Left colon (tissue), 2 donors: ENCODE measurements at regions not wholly inside any gene's neighbourhood (a gene's known extent, or its start where the extent isn't known, plus 50 kb on each side); places are given as distances from the start of the nearest gene placed in this dataset.

Source experiments
- ATAC-seq: fragments of 200-7000 bp; cut with Tn5 transposase; one replicate; pipeline ENCODE4 v1.9.1; 2020; ENCODE audit warnings: mild to moderate bottlenecking, moderate library complexity
- DNase-seq, 2 donors: peaks; one replicate each; pipeline ENCODE4 v3.0.0-alpha.2; 2020
- intact Hi-C, 2 donors: fragments of 100-400 bp; cut with DNase I in 1 of 2; cut with micrococcal nuclease in 1 of 2; formaldehyde crosslinking; loops; one replicate each; pipeline versions ENCODE4 v1.11.2 to v1.14.0; 2022; cut with DNase I, micrococcal nuclease
- donor health status: DM: no; HTN: no; CAD: no.
- donor health status: DM: yes; HTN: yes; CAD: no.

DNA sequence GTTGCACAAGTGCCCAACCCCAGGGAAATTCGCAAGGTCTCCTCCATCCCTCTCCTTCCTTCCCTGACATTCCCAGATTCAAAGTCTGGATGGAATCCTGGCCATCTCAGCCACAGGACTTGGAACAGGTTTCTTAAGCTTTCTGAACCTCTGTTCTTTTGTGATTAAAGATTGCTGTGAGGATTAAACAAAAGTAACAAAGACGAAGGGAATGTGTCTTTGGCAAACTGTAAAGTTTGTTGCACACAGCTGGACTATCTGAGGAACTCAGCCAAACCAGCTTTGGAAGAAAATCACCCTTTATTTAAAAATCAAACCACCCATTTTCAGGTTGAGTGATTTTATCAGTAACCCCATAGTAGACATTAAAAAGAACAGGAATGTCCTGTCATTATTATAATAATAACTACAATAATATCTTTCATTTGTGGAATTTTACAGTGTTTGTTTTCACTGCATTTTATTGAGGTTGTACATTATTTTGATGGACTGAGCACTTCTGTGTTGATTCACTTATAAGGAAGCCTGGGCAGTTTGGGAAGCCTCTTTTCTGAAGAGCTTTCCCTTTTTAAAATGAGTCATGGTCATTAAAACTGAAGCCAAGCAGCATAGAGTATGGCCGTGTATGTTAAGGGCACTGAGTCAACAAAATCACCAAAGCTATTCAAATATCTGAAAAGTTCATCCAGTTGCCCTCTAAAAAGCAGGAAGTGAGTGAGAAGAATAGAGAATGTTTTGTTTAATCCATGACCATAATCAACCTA, 310.2 kb downstream of the AGTPBP1 start:
- intact Hi-C loops: no loop called here
- DNase-seq: no peak
- ATAC-seq: peak; percentile 52

DNA sequence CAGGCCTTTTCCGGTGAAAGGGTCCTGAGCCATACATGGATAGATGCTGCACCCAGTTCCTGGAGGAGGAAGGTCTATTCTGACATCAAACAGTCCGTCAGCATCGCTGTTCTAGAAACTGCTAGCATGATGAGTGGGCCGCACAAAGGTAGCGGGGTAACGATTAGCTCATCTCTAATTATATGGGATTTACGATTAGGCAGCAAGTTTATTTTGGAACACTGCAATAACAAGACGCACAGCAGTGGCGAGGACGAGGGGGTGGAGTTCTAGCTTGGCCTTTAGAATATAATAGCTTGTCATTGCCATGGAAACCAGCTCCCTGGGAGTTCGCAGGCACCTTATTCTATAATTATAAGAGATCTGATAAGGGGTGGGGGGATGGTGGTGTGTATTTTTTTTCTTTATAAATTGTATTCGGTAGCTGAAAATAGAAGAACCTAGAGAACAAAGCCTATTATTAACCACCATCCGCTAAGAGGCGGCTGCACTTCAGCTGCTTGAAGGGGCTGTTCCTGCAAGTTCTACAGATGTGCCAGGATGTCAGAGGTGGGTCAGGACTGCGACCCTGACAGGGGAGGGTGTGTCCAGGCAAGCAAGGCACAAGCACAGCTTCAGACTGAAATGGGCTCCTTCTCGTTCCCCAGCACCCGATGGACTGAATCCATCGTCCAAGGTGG, 311.0 kb downstream of the AGTPBP1 start:
- intact Hi-C loops: no loop called here
- no peak for ATAC-seq
- no peak for DNase-seq

DNA sequence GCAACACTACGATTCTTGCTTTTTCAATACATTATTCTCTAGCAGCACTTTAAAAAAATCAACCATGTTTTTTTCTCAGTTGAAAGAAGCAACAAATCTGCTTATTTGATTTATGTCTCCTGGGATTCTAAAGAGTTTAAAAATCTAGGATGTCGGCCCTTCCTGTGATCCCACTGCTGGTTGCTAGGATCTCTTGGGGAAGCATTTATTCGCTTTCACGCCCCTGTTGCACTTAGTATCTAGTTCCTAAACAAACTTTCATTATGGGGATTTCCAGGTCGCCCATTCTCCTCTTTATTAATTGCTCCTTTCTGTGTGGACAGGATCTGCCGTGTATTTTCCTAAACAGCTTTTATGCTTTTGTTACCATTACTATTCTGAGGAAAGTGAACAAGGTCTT, 313.5 kb downstream of the AGTPBP1 start:
- DNase-seq: no peak
- intact Hi-C loops: no loop called here

DNA sequence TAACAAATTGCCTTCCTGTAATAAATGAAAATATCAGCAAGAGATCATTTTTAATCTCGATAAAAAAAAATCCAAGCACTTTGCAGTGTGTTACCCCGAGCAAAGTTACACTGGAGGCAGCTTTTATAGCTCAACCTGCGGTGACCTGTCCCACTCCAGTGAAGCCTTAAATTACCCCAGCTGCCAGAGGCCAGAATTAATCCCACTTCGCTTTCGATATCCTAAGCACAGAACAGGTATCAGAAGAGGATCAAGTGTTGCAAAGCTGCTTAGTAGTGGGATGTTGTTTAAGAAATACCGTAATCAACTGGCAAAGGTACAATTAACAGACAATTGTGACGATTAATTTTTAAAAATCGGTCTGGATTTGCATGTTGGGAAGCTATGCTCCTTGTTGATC, 314.0 kb downstream of the AGTPBP1 start:
- ATAC-seq: no peak
- no peak for DNase-seq
- intact Hi-C loops: no loop called here

More for the DNA sequence above, 313.5 kb downstream of the AGTPBP1 start:
- no peak for ATAC-seq

DNA sequence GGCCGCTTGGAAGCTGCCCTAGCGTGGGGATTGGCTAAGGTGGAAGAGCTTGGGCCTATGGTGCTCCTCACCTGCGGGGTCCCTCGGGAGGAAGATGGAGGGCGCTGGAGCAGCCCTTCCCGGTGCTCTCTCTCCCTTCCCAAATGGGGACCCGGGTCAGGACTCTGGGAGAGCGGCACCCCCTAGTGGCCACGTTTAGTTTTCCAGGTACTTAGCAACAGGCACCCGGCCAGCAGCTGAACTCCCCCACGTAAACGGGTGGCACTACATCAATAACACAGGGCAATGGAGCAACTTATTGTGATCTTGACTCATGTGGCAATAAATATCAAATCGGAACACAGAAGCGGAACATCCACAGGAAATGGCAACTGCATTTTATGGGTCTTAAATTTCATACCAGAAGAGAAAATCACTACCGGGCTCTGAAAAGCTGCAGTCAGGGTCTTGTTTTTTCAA, 316.6 kb downstream of the AGTPBP1 start:
- ATAC-seq: peak; percentile 62
- intact Hi-C loops: no loop called here
- DNase-seq: peak; percentile 34 to 69

DNA sequence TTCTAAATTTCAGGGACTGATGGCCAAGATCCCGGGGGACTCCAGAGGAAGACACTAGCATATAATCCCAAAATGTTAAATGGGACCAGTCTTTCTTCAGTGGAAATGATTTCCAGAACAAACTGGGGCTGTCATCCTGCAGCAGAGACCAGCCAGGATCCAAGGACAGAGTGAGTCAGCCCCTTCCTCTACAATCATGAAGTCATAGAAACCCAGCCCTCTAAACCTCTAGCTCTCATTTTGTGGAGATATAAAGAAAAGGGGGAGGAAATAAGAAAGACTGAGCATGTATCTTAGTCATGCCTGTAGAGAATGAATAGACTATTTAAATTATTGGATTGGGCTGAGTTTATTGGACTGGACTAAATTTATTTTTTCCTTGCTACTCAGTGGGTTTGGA, 318.3 kb downstream of the AGTPBP1 start:
- ATAC-seq (no peak), DNase-seq (no peak)

DNA sequence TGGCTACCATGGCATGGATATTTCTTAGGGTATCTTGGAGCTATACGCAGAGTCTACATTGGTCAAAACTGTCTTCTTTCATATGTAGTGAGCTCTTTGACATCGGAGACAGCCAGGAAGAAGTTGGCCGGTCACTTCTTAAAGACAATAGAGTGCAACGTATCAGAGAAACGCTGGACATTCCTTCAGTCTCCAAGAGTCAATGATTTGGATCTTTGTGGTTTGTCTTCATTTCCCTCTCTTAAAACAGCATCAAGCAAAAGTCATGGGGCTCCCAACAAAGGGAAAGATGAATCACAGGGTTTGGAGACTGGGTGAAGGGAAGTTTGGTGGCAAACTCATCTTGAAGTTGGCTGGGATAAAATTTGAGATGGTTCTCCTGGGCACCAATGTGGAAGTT, 320.1 kb downstream of the AGTPBP1 start:
- intact Hi-C loops: no loop called here
- ATAC-seq (no peak), DNase-seq (no peak)

More for the DNA sequence above, 318.3 kb downstream of the AGTPBP1 start:
- intact Hi-C loops: no loop called here

DNA sequence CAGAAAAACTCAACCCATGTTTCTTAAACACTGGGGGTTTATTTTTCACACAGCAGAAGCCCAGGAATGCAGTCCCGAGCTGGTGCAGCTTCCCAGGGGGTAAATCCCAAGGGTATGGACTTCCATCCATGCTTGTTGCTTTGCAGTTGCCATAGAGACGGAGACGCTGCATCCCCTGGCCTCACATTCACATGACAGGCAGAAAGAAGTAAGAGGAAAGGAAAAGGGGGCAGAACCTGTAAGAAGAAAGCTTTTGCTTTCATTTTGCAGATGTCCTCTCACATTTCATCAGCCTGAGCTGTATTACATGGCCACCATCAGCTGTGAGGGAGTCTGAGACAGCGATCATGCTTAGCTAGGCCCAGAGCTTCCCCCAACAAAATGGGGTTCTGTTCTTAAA, 321.0 kb downstream of the AGTPBP1 start:
- intact Hi-C loops: no loop called here
- DNase-seq: no peak
- no peak for ATAC-seq

DNA sequence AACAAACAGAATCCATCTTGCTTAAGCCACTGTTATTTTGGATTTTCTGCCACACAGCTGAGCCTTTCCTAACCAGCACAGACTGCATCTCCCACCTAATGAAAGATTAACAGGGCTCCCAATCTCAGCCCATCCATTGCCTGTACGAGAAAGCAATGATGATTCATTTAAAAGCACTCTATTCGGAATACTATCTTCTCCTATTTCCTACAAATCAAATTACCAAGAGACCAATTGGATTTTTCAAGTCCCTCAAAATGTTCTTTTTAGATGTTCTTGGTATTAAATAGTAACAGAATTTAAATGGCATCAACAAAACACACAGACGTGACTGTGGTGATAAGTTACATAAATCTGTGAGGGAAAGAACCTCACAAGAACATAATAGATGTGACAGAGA, 324.1 kb downstream of the AGTPBP1 start:
- ATAC-seq: no peak
- intact Hi-C loops: no loop called here
- DNase-seq: no peak

DNA sequence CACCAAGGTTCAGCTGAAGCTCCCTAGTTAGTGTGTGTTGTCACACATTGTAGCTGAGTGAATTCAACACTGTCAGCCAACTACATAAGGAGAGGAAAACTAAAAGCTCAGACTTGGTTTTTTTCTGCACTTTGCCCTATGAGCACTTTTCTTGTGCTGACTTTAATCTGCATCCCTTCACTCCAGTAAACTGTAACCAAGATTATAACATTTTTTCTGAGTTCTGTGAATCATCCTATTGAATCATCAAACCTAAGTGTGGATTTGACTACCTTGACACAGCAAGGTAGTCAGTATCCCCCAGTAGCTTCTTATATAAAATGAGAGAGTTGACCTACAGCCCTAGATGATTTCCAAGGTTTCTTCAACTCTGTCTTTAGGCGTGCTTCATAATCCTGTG, 325.0 kb downstream of the AGTPBP1 start:
- ATAC-seq (no peak), DNase-seq (no peak)
- intact Hi-C loops: no loop called here

DNA sequence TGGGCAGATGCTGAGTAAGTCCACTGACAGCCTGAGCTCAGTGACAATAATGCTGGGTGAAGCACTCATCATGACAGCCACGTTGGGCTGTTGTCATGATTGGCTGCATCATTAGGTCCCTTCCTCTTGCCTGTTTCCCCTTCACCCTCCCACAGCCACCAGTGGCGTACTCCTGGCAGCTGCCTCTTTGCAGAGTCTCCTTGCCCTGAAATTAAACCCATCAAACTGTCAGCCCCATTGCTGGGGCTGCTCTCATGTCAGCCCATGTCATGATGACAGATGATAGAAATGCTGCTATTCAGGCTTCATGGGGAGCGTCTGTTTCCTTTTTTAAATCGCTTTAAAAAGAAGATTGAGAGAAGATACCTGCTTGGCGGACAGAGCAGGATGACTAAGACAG, 327.4 kb downstream of the AGTPBP1 start:
- intact Hi-C loops: no loop called here
- ATAC-seq (no peak), DNase-seq (no peak)

DNA sequence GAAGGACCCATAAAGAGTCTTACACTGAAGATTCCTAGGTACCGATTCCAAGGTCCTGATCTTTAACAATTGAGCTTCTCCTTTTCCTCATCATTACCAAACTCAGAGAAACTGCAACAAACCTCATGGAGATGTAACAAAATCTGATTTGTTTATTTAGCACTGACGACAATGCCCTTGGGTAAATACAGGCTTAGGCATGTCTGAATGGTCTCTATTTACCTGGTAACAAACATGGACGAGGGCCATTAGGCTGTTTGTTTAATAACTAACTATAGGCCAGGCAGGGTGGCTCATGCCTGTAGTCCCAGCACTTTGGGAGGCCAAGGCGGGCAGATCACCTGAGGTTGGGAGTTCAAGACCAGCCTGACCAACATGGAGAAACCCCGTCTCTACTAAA, 333.3 kb downstream of the AGTPBP1 start:
- intact Hi-C loops: no loop called here

DNA sequence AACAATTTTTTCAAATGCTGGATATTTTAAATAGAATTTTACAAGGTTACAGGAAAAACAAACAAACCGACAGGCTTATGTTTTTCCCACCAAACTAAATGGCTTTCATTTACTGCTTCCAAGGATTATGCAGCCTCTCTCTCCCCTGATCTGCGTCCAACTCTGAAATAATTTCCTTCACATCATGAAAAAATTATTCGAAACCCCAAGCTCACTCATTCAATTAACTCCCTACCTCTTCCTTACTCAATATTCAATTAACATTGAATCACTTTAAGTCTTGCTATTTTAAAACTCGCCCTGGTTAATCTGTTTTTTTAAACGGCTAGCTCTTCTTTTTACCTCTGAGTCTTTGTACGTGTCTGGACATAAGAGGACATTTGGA, 336.2 kb downstream of the AGTPBP1 start:
- ATAC-seq: no peak
- intact Hi-C loops: no loop called here
- no peak for DNase-seq

More for the DNA sequence above, 333.3 kb downstream of the AGTPBP1 start:
- DNase-seq: no peak
- no peak for ATAC-seq

DNA sequence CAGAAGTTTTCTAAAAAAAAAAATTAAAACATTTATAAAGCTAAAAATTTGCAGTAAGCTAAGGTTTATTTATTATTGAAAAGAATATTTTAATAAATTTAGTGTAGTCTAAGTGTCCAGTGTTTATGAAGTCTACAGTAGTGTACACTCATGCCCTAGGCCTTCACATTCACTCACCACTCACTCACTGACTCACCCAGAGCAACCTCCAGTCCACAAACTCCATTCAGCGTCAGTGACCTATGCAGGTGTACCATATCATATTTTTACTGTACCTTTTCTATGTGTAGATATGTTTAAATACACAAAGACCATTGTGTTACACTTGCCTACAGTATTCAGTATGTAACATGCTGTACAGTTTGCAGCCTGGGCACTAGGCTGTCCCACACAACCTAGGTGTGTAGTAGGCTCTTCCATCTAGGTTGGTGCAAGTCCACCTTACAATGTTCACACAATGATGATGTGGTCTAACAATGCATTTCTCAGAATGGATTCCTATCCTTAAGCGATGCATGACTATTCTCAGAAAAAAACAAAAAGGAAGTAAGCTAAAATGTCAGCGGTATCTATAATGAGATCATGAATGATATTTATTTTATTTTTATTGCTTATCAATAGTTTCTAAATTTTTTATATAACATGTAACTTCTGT, 336.7 kb downstream of the AGTPBP1 start:
- DNase-seq: no peak
- ATAC-seq: no peak
- intact Hi-C loops: no loop called here

DNA sequence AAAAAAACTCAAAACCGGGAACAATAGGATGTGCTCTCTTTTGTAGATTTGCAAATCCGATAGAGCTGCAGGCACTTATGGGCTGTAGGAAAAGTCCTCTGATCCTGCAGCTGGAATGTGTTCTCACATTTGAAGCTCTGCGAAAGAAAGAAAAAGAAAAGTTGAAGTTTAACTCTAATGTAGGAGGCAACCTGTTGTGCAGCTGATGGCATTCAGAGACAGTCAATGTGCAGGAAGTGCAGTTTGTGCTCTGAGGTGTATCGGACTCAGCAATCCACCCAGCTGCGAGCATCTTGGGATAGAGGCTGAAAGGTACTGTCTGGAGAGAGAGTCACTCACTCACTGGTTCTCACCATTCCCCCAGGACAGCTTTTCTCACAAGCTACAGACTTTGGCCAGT, 339.2 kb downstream of the AGTPBP1 start:
- intact Hi-C loops: no loop called here
- DNase-seq (no peak), ATAC-seq (no peak)

DNA sequence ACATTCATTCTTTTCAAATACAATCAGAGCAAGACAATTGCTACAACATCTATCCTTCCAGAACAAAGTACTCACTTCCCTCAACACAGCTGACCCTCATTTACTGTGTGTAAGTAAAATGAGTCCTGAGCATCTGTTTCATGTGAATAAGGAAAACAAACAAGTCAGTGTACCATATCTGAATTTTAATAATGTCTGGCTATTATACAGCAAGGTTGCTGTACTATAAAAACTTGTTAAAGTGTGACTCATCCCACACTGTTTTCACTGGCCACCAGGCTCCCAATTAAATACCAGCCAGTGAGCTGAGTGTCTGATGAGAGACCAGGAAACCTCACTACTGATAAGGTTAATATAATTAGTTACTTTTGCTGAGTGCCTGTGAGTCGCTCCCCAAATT, 339.8 kb downstream of the AGTPBP1 start:
- intact Hi-C loops: no loop called here
- ATAC-seq (no peak), DNase-seq (no peak)

DNA sequence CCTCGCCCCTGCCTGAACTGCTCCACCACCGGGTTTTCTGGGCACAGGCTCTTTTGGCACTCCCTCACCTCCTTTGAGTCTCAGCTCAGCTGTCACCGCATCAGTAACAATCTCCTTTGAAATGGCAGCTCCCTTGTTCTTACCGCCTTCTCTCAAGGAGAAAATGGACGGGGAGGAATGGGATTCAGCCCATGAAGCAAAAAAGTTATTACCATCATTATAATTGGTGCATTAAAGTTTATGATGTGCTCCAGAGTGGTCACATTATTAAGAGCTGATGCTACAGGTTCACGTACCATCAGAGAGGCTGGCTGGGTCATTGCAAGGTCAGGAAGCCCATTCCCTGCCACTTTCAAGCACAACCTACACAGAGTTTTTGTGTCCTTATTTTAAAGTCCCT, 344.7 kb downstream of the AGTPBP1 start:
- DNase-seq (no peak), ATAC-seq (no peak)
- intact Hi-C loops: no loop called here

DNA sequence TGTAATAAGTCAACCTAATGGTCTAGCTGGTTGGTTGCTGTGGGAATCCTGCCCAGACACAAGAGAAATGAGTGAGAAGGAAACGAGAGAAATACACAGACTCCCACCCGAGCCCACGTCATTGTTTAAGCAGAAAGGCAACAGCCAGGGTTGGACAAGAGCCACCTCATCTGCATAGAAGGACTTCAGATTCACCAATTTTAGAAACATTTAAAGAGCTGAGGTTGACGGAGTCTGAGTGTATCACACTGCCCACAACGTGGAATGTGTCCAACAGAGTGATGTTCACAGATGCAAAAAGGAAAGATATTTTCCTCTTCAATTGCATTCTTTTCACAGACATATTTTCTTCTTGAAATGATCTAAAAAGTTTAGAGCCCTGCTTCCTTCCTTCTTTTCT, 349.5 kb downstream of the AGTPBP1 start:
- DNase-seq: no peak
- ATAC-seq: no peak
- intact Hi-C loops: no loop called here

DNA sequence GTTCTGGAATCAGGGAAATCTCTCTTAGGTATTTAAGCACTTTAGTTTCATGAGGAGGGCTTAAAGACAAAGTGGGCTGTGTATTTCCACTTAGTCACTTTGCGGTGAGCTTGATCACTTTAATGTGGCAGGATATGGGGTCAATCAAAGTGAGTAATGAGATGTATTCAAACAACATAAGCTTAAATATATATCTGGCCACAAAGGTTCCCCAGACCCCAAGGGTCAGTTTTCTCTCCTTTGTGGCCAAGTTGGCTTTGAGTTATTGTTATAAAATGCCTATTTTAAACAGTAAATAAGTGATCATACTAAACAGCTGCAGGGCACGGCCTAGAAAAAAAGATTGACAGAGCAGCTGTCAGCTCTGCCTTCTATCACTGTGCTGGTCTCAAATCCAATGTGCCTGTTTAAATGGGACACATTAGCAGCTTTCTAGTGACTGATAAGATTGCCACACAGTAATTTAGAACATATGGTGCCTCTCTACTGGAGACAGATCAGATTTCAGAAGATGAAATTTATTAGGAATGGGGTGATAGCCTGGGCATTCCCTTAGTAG, 363.9 kb downstream of the AGTPBP1 start:
- intact Hi-C loops: no loop called here
- ATAC-seq (no peak), DNase-seq (no peak)

DNA sequence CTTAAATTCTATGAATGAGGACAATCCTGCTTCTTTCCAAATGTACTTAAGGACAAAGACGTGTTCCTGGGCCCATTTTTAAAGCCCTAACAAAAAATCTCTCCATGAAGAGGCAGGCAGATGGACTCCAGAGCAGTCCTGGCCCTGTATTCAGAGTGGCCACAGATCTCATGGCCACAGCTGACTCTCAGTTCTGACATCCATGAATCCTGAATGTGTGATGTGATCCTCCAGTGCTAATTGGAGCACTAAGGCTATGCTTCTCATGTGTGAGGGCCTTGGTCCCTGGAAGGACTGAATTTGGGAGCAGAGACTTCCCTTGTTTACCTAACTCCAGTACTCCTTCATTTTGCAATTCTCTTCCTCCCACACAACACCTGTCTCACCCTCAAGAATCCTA, 373.0 kb downstream of the AGTPBP1 start:
- DNase-seq: no peak
- intact Hi-C loops: no loop called here
- no peak for ATAC-seq
